GM10266 (cell line): ENCODE measurements at regions not wholly inside any gene's neighbourhood (a gene's known extent, or its start where the extent isn't known, plus 50 kb on each side); places are given as distances from the start of the nearest gene placed in this dataset.

Source experiments
- DNase-seq: peaks from one replicate; pipeline ENCODE4 v3.0.0; 2012; ENCODE audit errors: extremely low spot score
- CTCF ChIP-seq: IDR thresholded peaks from 2 replicates; pipeline ENCODE4 v1.5.1; 2012; ENCODE audit warnings: mild to moderate bottlenecking, low read depth; ENCODE audit not compliant: control insufficient read depth, insufficient read depth; ENCODE audit errors: missing control alignments

GRCh38 chr10:90302758-90303481 lies 554.9 kb downstream of the HTR7 start:
- no peak for DNase-seq
- TF ChIP-seq CTCF: no peak

- TF ChIP-seq CTCF: no peak
- DNase-seq: no peak
Observed at GRCh38 chr10:90304533-90304932, 553.3 kb downstream of the HTR7 start.

- DNase-seq: no peak
- TF ChIP-seq CTCF: no peak
Observed at GRCh38 chr10:90306187-90306586, 551.7 kb downstream of the HTR7 start.

GRCh38 chr10:90308223-90308622 lies 549.6 kb downstream of the HTR7 start:
- no peak for DNase-seq
- no peak for TF ChIP-seq CTCF

GRCh38 chr10:90313576-90314325 lies 544.1 kb downstream of the HTR7 start:
- no peak for TF ChIP-seq CTCF
- no peak for DNase-seq

GRCh38 chr10:90314718-90315117 lies 543.1 kb downstream of the HTR7 start:
- DNase-seq: no peak
- no peak for TF ChIP-seq CTCF

- no peak for DNase-seq
- TF ChIP-seq CTCF: no peak
Observed at GRCh38 chr10:90317172-90317571, 540.7 kb downstream of the HTR7 start.
